IPS DF 19.7 (cell line): ENCODE measurements at regions not wholly inside any gene's neighbourhood (a gene's known extent, or its start where the extent isn't known, plus 50 kb on each side); places are given as distances from the start of the nearest gene placed in this dataset.

ENCODE experiments used
- DNase-seq: peaks from one replicate; pipeline ENCODE4 v3.0.0-alpha.2; 2013; ENCODE audit warnings: low read depth, low spot score

DNA sequence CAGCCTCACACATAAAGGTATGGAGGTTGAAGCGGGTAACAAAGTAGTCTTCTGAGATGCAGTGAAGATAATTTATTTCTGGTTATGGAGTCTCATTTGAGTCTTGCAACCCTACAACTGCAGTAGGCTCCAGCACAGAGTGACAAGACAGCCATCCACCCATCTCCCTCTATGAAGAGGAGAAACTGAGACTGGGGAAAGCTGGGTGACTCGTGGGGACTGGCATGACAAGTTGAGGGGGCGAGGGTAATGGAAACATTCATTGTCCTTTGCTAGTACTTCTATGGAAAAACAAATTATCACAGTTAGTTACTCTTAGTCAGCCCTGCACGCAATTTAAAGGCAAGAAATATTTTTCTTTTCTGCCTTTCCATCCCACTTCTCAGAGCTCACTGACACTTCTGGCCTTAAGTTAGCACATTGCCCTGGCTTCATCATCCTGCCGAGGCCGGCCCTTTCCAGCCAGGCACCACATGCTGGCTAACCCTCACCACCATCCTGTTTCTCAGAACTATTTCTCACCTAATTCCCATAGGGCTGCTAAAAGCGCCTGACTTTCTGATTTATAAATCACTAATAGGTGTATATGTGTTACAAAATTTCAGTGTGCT, 361.1 kb downstream of the ETS1 start:
- no peak for DNase-seq

DNA sequence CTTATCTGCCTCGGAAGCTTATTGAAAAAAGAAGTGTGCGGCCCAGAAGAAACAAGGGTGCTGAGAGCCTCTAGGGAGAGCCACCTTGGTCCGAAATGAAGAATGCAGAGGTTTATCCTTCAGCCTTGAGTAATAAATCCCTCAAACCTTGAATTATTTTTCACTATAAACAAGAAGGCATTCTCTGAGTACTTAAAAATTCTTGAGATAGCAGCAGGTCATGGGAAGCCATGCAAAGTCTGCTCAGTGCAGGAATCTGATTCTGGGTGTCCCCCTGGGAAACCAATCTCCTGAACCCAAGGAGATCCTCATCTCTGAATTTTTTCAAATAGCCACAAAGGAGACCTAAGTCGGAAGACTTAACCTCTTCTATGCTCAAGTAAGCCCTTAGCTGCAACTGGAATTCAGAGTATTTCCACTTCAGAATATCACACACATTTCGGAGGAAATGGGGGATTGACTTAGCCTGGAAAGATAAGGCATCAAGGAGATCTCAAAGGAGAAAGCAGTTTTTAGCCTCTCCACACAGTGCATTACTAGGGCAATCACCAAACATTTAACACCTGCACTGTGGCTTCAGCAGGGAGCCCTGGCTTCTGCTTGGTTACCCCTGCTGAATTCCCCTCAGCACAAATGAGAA, 365.0 kb downstream of the ETS1 start:
- DNase-seq: no peak

- no peak for DNase-seq
Measured at GRCh38 chr11:128219731-128220120, 367.6 kb downstream of the ETS1 start.

- DNase-seq: no peak
Measured at GRCh38 chr11:128216198-128216597, 371.2 kb downstream of the ETS1 start.

GRCh38 chr11:128215238-128215882, 372.0 kb downstream of the ETS1 start:
- no peak for DNase-seq

- no peak for DNase-seq
Measured at GRCh38 chr11:128214263-128214662, 373.1 kb downstream of the ETS1 start.

DNA sequence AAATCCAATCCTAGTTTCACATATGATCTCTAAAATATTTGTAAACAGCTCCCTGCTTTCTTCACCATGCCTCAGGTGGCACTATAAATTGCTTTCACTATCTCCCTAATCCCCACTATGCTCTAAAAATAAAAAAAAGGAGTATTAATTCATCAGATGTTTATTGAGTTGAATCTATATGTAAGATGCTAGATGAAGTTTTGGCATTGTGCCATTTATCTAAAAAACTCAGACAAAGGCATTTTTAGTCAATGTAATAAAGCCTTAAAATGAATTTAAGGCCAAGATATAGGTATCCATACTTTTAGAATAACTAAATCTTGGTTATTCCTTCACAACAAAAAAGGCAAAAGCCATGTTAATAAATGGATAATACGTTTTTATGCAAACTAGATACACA, 373.9 kb downstream of the ETS1 start:
- no peak for DNase-seq

- no peak for DNase-seq
Measured at GRCh38 chr11:128212324-128212723, 375.0 kb downstream of the ETS1 start.

- DNase-seq: peak; percentile 75
Measured at GRCh38 chr11:128210148-128210940, 377.0 kb downstream of the ETS1 start.

DNA sequence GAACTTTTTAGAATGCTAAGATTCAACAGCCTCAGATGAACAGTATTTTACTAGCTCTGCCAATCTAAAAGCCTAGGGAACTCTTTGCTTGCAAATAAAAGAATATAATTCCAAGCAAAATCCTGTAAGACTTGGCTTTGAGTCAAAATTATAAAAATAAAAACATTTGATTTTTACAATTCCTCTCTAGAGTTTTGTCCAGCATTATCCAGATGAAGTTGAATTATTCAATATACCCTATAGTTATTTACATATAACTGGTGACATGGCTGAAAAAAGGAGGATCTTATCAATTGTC, 378.3 kb downstream of the ETS1 start:
- DNase-seq: no peak

GRCh38 chr11:128208329-128209137, 378.8 kb downstream of the ETS1 start:
- DNase-seq: no peak

GRCh38 chr11:128207861-128208321, 379.5 kb downstream of the ETS1 start:
- DNase-seq: no peak

GRCh38 chr11:128206461-128206860, 380.9 kb downstream of the ETS1 start:
- no peak for DNase-seq

DNA sequence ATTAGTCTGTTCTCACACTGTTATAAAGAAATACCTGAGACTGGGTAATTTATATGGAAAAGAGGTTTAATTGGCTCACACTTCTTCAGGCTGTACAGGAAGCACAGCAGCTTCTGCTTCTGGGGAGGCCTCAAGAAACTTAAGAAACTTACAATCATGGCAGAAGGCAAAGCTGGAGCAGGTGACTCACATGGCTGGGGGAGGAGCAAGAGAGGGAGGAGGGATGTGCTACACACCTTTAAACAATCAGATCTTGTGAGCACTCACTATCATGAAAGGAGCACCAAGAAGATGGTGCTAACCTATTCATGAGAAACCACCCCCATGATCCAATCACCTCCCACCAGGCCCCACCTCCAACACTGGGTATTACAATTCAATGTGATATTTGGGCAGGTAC, 381.6 kb downstream of the ETS1 start:
- DNase-seq: no peak

DNA sequence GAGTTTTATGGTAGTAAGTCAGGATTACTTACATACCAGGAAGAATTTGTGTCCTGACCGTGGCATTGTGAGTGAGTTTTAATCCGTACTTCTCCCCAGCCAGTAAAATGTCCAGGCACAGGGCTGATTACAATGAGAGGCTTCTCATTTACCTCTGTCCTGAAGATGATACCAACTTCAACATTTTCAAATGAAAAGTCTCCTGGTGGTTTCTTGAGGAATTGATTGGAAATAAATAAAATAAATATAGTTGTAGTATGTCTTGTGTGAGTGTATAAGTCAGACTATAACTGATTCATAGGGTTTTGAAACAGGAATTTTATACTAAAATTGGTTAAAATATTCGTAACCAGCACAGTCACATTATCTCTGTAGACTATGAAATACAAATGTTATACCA, 382.5 kb downstream of the ETS1 start:
- DNase-seq: no peak

DNA sequence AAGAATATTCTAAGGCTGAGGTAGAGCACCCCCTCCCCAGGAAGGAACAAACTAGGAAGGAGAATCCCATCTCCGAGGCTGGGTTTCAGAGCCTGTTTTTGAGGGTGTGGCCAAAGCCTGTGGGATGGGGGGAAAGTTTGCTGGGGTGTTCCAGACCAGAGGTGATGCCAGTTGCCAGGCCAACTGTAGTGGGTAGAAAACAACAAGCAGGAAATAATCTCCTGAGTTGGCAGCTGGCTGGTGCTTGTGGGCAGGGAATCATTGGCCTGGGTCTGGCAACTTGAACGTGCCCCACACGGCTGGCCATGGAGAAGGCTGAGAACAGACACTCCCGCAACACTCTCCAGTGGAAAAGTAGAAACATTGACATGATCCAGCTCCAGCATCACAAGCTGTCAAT, 385.6 kb downstream of the ETS1 start:
- no peak for DNase-seq

- DNase-seq: no peak
Measured at GRCh38 chr11:128201009-128201408, 386.3 kb downstream of the ETS1 start.

GRCh38 chr11:128200467-128200866, 386.9 kb downstream of the ETS1 start:
- no peak for DNase-seq

- DNase-seq: no peak
Measured at GRCh38 chr11:128198216-128198772, 389.1 kb downstream of the ETS1 start.

- DNase-seq: no peak
Measured at GRCh38 chr11:128196235-128196634, 391.1 kb downstream of the ETS1 start.

GRCh38 chr11:128195756-128196155, 391.6 kb downstream of the ETS1 start:
- DNase-seq: no peak
